ENCODE measurements at regions not wholly inside any gene's neighbourhood (a gene's known extent, or its start where the extent isn't known, plus 50 kb on each side); places are given as distances from the start of the nearest gene placed in this dataset.
A peak's percentile ranks its signal among the peaks of the same experiment; 100 is the strongest.

DNA sequence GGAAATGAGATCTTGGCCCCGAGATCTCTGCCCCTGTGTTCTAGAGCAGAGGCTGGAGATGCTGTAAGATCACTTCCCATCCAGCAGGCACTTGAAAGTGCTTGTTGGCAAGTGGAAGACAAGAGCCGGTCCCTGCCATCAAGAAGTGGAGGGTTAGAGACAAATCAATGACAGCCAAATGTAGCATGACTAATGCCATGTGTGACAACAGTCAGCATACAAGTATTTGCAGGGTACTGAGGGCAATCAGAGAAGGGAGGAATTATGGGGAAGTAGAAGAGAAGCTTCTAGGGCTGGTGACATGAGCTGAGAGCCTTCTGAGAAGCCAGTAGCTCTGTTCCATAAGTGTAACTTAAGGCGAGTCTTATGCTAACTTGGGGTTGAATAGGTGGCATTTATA is 58.6 kb downstream of the TMEM17 start:
- H3K4me1 ChIP-seq (replicated peaks in 1 of 2), result peaks cover 0 to 9% of the 10 kb centered on the region in 2 donors
- 40 to 100% (median 81%) methylated on average over 1 to 3 of the region's 3 CpGs; no CpG with 5 or more reads in 2 of the 10 experiments for WGBS, 10 experiments

DNA sequence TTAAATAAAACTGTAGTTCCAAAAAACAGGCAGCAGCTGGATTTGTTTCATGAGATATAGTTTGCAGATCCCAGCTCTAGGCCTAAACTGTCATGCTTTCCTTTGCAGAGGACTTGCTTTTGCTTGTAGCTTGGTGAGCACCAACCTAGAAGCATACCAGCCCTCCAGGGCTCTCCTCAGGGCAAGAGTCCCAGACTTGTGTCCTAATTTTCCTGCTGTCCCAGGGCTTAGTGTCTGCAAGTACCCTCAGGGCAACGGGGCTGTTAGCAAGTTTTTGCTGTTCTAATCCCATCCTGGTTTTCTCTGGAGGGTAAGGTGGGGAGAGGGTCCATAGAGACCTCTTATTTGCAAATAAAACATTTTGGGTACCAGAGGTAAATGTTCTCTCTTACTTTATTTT is 59.5 kb downstream of the TMEM17 start:
- peaks cover 0 to 9% of the 10 kb centered on the region in 2 donors for H3K4me1 ChIP-seq (replicated peaks in 1 of 2)
- 20 to 100% (median 49%) methylated on average over 1 of the region's 1 CpG; no CpG with 5 or more reads in 4 of the 10 experiments for WGBS, 10 experiments
- ATAC-seq (replicated peaks in 6 of 8), result no peak
- H3K27ac ChIP-seq, result no peak overlapping the region
- H3K4me3 ChIP-seq, result no peak overlapping the region
- in situ Hi-C loops (cut with MboI; ENCODE audit: low pct_unique_long_range_greater_than_20kb in 2 of 9, low sequenced_read_pairs in 9 of 9, unreplicated experiment in 9 of 9), result loop anchor here in 1 of 9 experiments (10.0 kb wide), 1 partner anchor 328 kb away; no protein-coding TSS in a partner anchor

More for the DNA sequence above, 58.6 kb downstream of the TMEM17 start:
- no peak for ATAC-seq (replicated peaks in 6 of 8)
- Histone ChIP-seq H3K4me3 (no peak overlapping the region), H3K27ac (no peak overlapping the region)
- in situ Hi-C loops (cut with MboI; ENCODE audit: low pct_unique_long_range_greater_than_20kb in 2 of 9, low sequenced_read_pairs in 9 of 9, unreplicated experiment in 9 of 9), result loop anchor here in 1 of 9 experiments (10.0 kb wide), 1 partner anchor 327 kb away; no protein-coding TSS in a partner anchor

DNA sequence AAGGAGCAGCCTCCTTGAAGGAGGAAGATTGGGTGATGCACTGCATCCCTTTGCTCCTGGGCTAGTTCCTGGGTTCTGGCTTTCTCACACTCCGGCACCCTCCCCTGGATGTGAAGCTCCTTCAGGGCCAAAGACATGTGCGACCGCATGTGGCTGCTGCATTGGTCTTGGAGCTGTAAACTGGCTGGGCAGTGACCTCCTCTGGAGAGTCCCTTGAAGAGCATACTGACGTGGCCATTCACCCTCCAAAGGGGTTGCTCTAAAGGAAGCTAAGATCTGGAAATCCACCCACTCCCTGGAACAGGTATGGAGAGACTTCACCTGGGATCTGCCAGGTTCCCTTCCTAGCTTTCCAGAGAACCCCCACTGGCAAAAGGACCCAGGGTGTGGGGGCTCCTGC is 62.1 kb downstream of the TMEM17 start:
- peak in 2 of 8 experiments; percentile 24 to 66 for ATAC-seq (replicated peaks in 6 of 8)
- no peaks in the 10 kb centered on the region for H3K4me1 ChIP-seq (replicated peaks in 1 of 2)
- WGBS, 10 experiments, result 60 to 100% (median 78%) methylated on average over 1 to 4 of the region's 4 CpGs; no CpG with 5 or more reads in 4 of the 10 experiments
- H3K4me3 ChIP-seq, result no peak overlapping the region
- in situ Hi-C loops (cut with MboI; ENCODE audit: low pct_unique_long_range_greater_than_20kb in 2 of 9, low sequenced_read_pairs in 9 of 9, unreplicated experiment in 9 of 9), result loop anchor here in 1 of 9 experiments (10.0 kb wide), 1 partner anchor 331 kb away; no protein-coding TSS in a partner anchor
- no peak overlapping the region for H3K27ac ChIP-seq

DNA sequence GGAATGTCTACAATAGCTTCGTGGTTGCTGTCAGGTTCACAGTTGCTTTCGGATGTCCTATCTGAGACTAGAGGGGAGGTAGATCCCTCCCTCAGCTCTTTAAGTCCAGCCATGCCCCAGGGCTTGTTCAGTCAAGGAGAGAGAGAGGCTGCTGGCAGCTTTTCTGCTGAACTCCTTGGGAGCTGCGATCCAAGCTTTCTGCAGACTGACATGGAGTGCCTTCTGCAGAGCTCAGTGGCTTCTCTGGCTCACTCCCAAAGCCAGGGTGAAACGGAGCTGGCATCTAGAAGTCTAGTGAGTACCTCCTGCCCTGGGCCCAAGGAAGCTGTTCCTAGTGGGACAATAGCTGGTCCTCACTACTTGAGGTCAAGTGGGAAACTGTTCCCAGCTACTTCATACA is 62.5 kb downstream of the TMEM17 start:
- WGBS, 10 experiments, result 48 to 80% (median 70%) methylated on average over 1 to 4 of the region's 4 CpGs; no CpG with 5 or more reads in 3 of the 10 experiments
- in situ Hi-C loops (cut with MboI; ENCODE audit: low pct_unique_long_range_greater_than_20kb in 2 of 9, low sequenced_read_pairs in 9 of 9, unreplicated experiment in 9 of 9), result loop anchor here in 1 of 9 experiments (10.0 kb wide), 1 partner anchor 331 kb away; no protein-coding TSS in a partner anchor
- ATAC-seq (replicated peaks in 6 of 8), result no peak
- Histone ChIP-seq H3K27ac (no peak overlapping the region), H3K4me3 (no peak overlapping the region), H3K4me1 (replicated peaks in 1 of 2) (no peaks in the 10 kb centered on the region)

DNA sequence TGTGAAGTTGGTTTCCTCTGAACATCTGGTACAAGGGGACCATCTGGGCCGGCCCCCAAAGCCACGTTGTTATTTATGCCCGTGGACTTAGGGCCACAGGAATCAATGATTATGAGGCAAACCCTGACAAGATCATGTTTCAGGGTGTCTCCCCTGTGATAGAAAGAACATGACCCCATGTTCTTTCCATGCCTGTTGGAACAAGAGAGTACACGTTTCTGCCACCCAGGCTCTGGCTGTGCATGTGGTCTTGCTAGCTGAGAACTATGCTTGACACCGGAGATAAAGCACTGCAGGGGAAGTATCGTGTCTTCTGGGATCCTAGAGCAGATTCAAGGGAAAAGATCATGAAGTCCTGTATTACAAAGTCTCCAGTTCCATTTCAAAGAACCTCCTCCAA is 64.2 kb downstream of the TMEM17 start:
- Histone ChIP-seq H3K4me1 (replicated peaks in 1 of 2) (no peaks in the 10 kb centered on the region), H3K4me3 (no peak overlapping the region), H3K27ac (no peak overlapping the region)
- WGBS, 10 experiments, result 0 to 90% (median 72%) methylated on average over 1 to 5 of the region's 6 CpGs; no CpG with 5 or more reads in 6 of the 10 experiments
- in situ Hi-C loops (cut with MboI; ENCODE audit: low pct_unique_long_range_greater_than_20kb in 2 of 9, low sequenced_read_pairs in 9 of 9, unreplicated experiment in 9 of 9), result loop anchor here in 1 of 9 experiments (10.0 kb wide), 1 partner anchor 333 kb away; no protein-coding TSS in a partner anchor
- ATAC-seq (replicated peaks in 6 of 8), result no peak

DNA sequence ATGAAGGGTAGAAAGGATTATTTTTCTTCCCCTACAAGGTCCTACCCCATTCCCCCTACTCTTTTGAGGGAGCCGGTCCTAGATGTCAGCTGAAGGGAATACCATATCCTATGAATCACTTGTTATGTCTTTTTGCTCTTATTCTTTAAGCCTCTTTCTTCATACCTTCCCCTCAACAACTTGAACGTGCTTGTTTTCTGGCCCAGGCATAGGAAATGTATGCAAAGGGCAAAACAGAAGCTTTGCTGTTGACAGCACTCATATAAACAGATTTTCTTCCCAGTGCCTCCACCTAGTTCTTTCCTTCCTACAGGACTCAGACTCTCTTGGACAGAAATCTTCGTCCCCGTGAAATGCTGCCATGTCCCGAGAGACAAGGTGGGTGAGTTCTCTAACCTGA is 64.6 kb downstream of the TMEM17 start:
- Histone ChIP-seq H3K4me1 (replicated peaks in 1 of 2) (no peaks in the 10 kb centered on the region), H3K4me3 (no peak overlapping the region), H3K27ac (no peak overlapping the region)
- in situ Hi-C loops (cut with MboI; ENCODE audit: low pct_unique_long_range_greater_than_20kb in 2 of 9, low sequenced_read_pairs in 9 of 9, unreplicated experiment in 9 of 9), result loop anchor here in 1 of 9 experiments (10.0 kb wide), 1 partner anchor 333 kb away; no protein-coding TSS in a partner anchor
- ATAC-seq (replicated peaks in 6 of 8), result no peak
- WGBS, 10 experiments, result 0 to 100% (median 87%) methylated on average over 1 to 5 of the region's 5 CpGs

DNA sequence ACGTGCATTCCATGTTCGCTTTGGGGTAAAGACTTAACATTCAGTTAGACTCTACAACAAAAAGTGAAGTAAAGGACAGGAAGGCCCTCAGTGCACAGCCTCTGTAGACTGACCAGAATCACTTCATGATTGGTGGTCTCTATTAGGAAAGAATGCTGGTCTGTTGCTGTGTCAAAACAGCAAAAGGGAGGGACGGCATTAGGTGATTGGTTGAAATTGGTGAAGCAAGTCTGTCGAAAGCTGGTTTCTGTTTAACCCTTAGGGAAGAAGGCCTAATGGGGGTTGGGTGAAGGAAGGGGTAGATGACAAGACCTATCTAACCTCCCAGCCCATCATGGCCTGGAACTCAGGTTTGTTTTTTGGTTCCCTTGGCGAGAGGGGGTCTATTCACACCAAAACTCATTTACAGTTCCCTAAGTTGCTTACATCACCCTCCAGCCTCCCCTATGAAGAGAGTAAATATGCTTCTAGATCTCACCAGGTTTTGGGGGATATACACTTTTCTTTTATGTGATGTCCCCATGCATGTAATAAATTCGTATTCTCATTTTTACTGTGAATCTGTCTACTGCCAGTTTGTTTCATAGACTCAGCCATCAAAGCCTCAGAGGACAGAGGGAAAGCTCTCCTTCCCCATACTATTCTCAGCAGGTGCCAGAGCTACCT is 65.6 kb downstream of the TMEM17 start:
- H3K4me1 ChIP-seq (replicated peaks in 1 of 2), result no peaks in the 10 kb centered on the region
- in situ Hi-C loops (cut with MboI; ENCODE audit: low pct_unique_long_range_greater_than_20kb in 2 of 9, low sequenced_read_pairs in 9 of 9, unreplicated experiment in 9 of 9), result loop anchor here in 1 of 9 experiments (10.0 kb wide), 1 partner anchor 334 kb away; no protein-coding TSS in a partner anchor
- no peak overlapping the region for H3K27ac ChIP-seq
- H3K4me3 ChIP-seq, result no peak overlapping the region
- whole genome bisulfite sequencing, 10 experiments, result 31 to 88% (median 75%) methylated on average over 1 to 5 of the region's 6 CpGs
- ATAC-seq (replicated peaks in 6 of 8), result no peak

DNA sequence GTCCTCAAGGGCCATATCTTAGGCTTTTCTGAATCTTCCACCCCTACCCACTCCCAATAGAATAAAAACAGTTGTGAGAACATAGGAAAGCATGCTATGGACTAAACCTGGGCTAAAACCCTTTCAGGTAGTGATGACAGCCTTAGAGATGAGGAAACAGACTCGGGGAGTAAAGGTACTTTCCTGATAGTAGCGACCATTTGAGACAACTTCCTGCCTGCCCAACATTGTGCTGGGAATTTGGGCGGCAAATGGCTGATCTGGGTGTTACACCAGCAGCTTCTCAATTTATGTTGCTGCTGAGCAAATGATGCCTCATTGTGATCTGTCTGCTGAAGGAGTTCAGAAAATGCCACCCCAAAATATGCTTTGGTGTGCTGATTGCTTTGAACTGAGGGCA is 66.6 kb downstream of the TMEM17 start:
- Histone ChIP-seq H3K4me1 (replicated peaks in 1 of 2) (no peaks in the 10 kb centered on the region), H3K27ac (no peak overlapping the region), H3K4me3 (no peak overlapping the region)
- 0 to 93% (median 63%) methylated on average over 1 to 3 of the region's 3 CpGs; no CpG with 5 or more reads in 5 of the 10 experiments for WGBS, 10 experiments
- in situ Hi-C loops (cut with MboI; ENCODE audit: low pct_unique_long_range_greater_than_20kb in 2 of 9, low sequenced_read_pairs in 9 of 9, unreplicated experiment in 9 of 9), result no loop called here
- no peak for ATAC-seq (replicated peaks in 6 of 8)

DNA sequence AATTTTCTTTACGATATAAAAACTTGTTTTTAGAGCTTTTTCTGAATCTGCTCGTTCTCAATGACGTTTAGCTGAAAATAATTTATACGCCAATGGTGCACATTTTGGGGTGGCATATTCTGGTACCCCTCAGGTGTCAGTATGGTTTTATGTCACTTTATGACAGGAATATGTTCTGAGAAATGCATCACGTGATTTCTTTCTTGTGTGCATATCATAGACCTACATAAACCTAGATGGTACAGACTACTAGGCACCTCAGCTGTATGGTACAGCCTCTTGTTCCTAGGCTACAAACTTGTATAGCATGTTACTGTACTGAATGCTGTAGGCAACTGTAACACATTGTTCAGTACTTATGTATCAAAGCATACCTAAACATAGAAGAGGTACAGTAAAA is 68.2 kb downstream of the TMEM17 start:
- no peak overlapping the region for H3K4me3 ChIP-seq
- no peaks in the 10 kb centered on the region for H3K4me1 ChIP-seq (replicated peaks in 1 of 2)
- in situ Hi-C loops (cut with MboI; ENCODE audit: low pct_unique_long_range_greater_than_20kb in 2 of 9, low sequenced_read_pairs in 9 of 9, unreplicated experiment in 9 of 9), result no loop called here
- WGBS, 10 experiments, result 69 to 93% (median 86%) methylated on average over 3 to 5 of the region's 5 CpGs; no CpG with 5 or more reads in 1 of the 10 experiments
- H3K27ac ChIP-seq, result no peak overlapping the region
- no peak for ATAC-seq (replicated peaks in 6 of 8)

DNA sequence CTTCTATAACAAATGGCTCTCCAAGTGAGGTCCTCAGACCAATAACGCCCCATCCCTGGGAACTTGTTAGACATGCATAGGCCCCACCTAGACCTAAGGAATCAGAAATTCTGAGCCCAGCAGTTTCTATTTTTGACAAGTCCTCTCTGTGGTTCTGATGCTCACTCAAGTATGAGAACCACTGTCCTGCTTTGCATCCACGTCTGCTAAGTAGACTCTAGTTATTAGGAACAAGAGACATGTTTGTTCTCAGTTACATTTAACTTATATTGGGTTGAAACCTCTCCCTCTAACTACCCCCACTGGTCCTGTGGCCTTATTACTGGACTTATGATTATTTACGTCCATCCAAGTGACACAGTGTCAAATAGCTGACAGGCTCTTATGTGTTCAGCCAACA is 70.3 kb downstream of the TMEM17 start:
- no peak for ATAC-seq (replicated peaks in 6 of 8)
- Histone ChIP-seq H3K4me3 (no peak overlapping the region), H3K27ac (no peak overlapping the region), H3K4me1 (replicated peaks in 1 of 2) (no peaks in the 10 kb centered on the region)
- 36 to 83% (median 67%) methylated on average over 1 to 3 of the region's 3 CpGs; no CpG with 5 or more reads in 3 of the 10 experiments for WGBS, 10 experiments
- in situ Hi-C loops (cut with MboI; ENCODE audit: low pct_unique_long_range_greater_than_20kb in 2 of 9, low sequenced_read_pairs in 9 of 9, unreplicated experiment in 9 of 9), result no loop called here

DNA sequence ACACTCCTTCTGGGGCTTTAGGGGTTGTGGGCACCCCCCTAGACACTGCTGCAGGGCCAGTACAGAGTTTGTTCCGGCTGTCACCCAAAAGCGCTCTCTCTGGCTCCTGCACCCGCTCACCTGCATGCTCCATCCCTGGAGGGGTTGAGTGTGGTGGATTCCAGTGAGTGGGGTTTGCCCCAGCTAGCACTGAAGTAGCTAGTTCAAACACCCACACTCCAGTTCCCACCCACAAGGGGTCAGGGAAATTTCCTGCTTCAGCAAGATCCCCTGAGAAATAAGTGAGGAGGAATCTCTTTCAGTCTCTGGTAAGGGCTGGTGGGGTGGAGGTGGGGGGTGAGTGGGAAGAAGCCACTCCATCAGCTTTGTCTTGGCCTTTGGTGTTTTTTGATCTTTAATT is 73.6 kb downstream of the TMEM17 start:
- Histone ChIP-seq H3K27ac (no peak overlapping the region), H3K4me3 (no peak overlapping the region), H3K4me1 (replicated peaks in 1 of 2) (no peaks in the 10 kb centered on the region)
- ATAC-seq (replicated peaks in 6 of 8), result no peak
- in situ Hi-C loops (cut with MboI; ENCODE audit: low pct_unique_long_range_greater_than_20kb in 2 of 9, low sequenced_read_pairs in 9 of 9, unreplicated experiment in 9 of 9), result no loop called here
- 60 to 93% (median 71%) methylated on average over 1 to 3 of the region's 3 CpGs; no CpG with 5 or more reads in 6 of the 10 experiments for WGBS, 10 experiments

DNA sequence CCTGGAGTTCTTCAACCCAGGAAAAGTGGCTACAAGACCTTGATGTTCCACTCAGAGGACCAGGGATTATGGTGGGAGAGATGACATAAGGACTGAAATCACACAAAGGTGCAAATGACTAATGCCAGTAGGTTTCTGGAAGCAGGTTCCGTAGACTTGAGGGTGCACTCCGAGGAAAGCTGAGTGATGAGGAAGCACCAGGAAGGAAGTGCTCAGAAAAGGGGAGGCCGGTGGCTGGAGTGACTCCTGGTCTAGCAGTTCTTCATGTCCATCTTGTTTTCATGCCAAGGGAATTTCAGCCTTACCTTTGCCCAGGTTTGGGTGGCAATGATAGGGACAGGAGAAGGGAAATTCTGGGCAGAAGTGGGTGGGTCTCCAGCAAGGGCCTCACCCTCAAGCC is 74.5 kb downstream of the TMEM17 start:
- WGBS, 10 experiments, result 60 to 80% (median 60%) methylated on average over 1 to 2 of the region's 3 CpGs; no CpG with 5 or more reads in 6 of the 10 experiments
- no peak for ATAC-seq (replicated peaks in 6 of 8)
- no peak overlapping the region for H3K27ac ChIP-seq
- no peak overlapping the region for H3K4me3 ChIP-seq
- in situ Hi-C loops (cut with MboI; ENCODE audit: low pct_unique_long_range_greater_than_20kb in 2 of 9, low sequenced_read_pairs in 9 of 9, unreplicated experiment in 9 of 9), result no loop called here
- no peaks in the 10 kb centered on the region for H3K4me1 ChIP-seq (replicated peaks in 1 of 2)

DNA sequence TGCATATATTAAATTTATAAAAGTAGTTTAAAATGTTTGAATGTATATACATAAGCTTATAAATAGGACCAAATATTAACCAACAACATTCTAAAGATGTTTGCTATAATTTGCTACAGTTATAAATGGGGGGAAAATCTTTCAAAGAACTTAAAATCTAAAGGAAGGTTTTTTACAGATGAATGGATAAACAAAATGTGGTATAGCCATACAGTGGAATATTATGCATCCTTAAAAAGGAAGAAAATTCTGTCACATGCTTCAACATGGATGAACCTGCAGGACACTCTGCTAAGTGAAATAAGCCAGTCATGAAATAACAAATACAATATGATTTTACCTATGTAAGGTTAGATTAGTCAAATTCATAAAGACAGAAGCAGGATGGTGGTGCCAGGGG is 75.8 kb downstream of the TMEM17 start:
- Histone ChIP-seq H3K27ac (no peak overlapping the region), H3K4me3 (no peak overlapping the region), H3K4me1 (replicated peaks in 1 of 2) (no peaks in the 10 kb centered on the region)
- in situ Hi-C loops (cut with MboI; ENCODE audit: low pct_unique_long_range_greater_than_20kb in 2 of 9, low sequenced_read_pairs in 9 of 9, unreplicated experiment in 9 of 9), result no loop called here
- no peak for ATAC-seq (replicated peaks in 6 of 8)
